Kidney capillary endothelial cell (primary cell): ENCODE measurements at regions not wholly inside any gene's neighbourhood (a gene's known extent, or its start where the extent isn't known, plus 50 kb on each side); places are given as distances from the start of the nearest gene placed in this dataset.

Source experiments
- DNase-seq: peaks from one replicate; pipeline ENCODE4 v3.0.0-alpha.2; 2018; ENCODE audit warnings: low spot score

- DNase-seq, result no peak
Observed at GRCh38 chr1:244220410-244220809, 169.3 kb downstream of the ZBTB18 start.

GRCh38 chr1:244221991-244222390 is 170.9 kb downstream of the ZBTB18 start:
- DNase-seq, result no peak

- DNase-seq, result no peak
Observed at GRCh38 chr1:244224487-244225430, 173.7 kb downstream of the ZBTB18 start.

GRCh38 chr1:244226435-244226834 is 175.4 kb downstream of the ZBTB18 start:
- no peak for DNase-seq

GRCh38 chr1:244230470-244230869 is 179.4 kb downstream of the ZBTB18 start:
- DNase-seq, result no peak

GRCh38 chr1:244231193-244231571 is 180.1 kb downstream of the ZBTB18 start:
- DNase-seq, result no peak

GRCh38 chr1:244231572-244232315 is 180.7 kb downstream of the ZBTB18 start:
- no peak for DNase-seq

GRCh38 chr1:244234009-244234643 is 183.0 kb downstream of the ZBTB18 start:
- DNase-seq, result no peak

- no peak for DNase-seq
Observed at GRCh38 chr1:244235157-244235556, 184.1 kb downstream of the ZBTB18 start.

- peak; percentile 61 for DNase-seq
Observed at GRCh38 chr1:244236101-244236500, 185.0 kb downstream of the ZBTB18 start.

- no peak for DNase-seq
Observed at GRCh38 chr1:244236721-244237120, 185.6 kb downstream of the ZBTB18 start.

GRCh38 chr1:244237445-244237844 is 186.4 kb downstream of the ZBTB18 start:
- DNase-seq, result no peak

- no peak for DNase-seq
Observed at GRCh38 chr1:244239261-244239770, 188.2 kb downstream of the ZBTB18 start.

GRCh38 chr1:244241438-244241837 is 190.4 kb downstream of the ZBTB18 start:
- DNase-seq, result no peak

GRCh38 chr1:244242446-244242845 is 191.4 kb downstream of the ZBTB18 start:
- DNase-seq, result no peak

GRCh38 chr1:244246334-244246733 is 195.3 kb downstream of the ZBTB18 start:
- no peak for DNase-seq

GRCh38 chr1:244248426-244248825 is 197.3 kb downstream of the ZBTB18 start:
- no peak for DNase-seq

GRCh38 chr1:244252211-244252610 is 199.5 kb downstream of the ADSS2 start:
- DNase-seq, result no peak

- no peak for DNase-seq
Observed at GRCh38 chr1:244254467-244254866, 197.2 kb downstream of the ADSS2 start.

GRCh38 chr1:244255426-244255965 is 196.2 kb downstream of the ADSS2 start:
- no peak for DNase-seq

GRCh38 chr1:244256086-244256676 is 195.5 kb downstream of the ADSS2 start:
- DNase-seq, result no peak

GRCh38 chr1:244264163-244264562 is 187.5 kb downstream of the ADSS2 start:
- no peak for DNase-seq
